ENCODE measurements at regions not wholly inside any gene's neighbourhood (a gene's known extent, or its start where the extent isn't known, plus 50 kb on each side); places are given as distances from the start of the nearest gene placed in this dataset.

GRCh38 chr1:29454616-29455380, 218.5 kb downstream of the PTPRU start:
- H3K36me3 ChIP-seq, result no peaks in the 10 kb centered on the region
- no peak for DNase-seq
- no peak overlapping the region for H3K4me3 ChIP-seq
- peaks cover 13% of the 10 kb centered on the region; the same call in 1 of the 2 replicates for H3K27me3 ChIP-seq
- H3K4me1 ChIP-seq, result no peaks in the 10 kb centered on the region
- no peak overlapping the region for H3K27ac ChIP-seq
- H3K9me3 ChIP-seq (replicated peaks), result no peaks in the 10 kb centered on the region

- no peak overlapping the region for H3K27ac ChIP-seq
- no peak overlapping the region for H3K4me3 ChIP-seq
- DNase-seq, result peak; percentile 36 to 63
- H3K4me1 ChIP-seq, result no peaks in the 10 kb centered on the region
- peaks cover 5% of the 10 kb centered on the region; the same call in 1 of the 2 replicates for H3K27me3 ChIP-seq
- H3K36me3 ChIP-seq, result no peaks in the 10 kb centered on the region
- H3K9me3 ChIP-seq (replicated peaks), result no peaks in the 10 kb centered on the region
Measured at GRCh38 chr1:29453502-29454240, 217.3 kb downstream of the PTPRU start.

- Histone ChIP-seq H3K4me3 (no peak overlapping the region), H3K9me3 (replicated peaks) (no peaks in the 10 kb centered on the region), H3K27me3 (0 out of 2 replicates have a peak, but pooled peaks cover 5% of the 10 kb centered on the region), H3K36me3 (no peaks in the 10 kb centered on the region), H3K27ac (no peak overlapping the region), H3K4me1 (no peaks in the 10 kb centered on the region)
- peak in 1 of 2 experiments; percentile 17 for DNase-seq
Measured at GRCh38 chr1:29452463-29453230, 216.3 kb downstream of the PTPRU start.

- no peak for DNase-seq
Measured at GRCh38 chr1:29451368-29451892, 215.1 kb downstream of the PTPRU start.

GRCh38 chr1:29450591-29450990, 214.3 kb downstream of the PTPRU start:
- no peak overlapping the region for H3K4me3 ChIP-seq
- no peaks in the 10 kb centered on the region for H3K36me3 ChIP-seq
- H3K9me3 ChIP-seq (replicated peaks), result no peaks in the 10 kb centered on the region
- H3K27me3 ChIP-seq, result 0 out of 2 replicates have a peak, but pooled peaks cover 5% of the 10 kb centered on the region
- H3K27ac ChIP-seq, result no peak overlapping the region
- no peak for DNase-seq
- H3K4me1 ChIP-seq, result no peaks in the 10 kb centered on the region

More at GRCh38 chr1:29451368-29451892, 215.1 kb downstream of the PTPRU start:
- Histone ChIP-seq H3K27me3 (0 out of 2 replicates have a peak, but pooled peaks cover 5% of the 10 kb centered on the region), H3K27ac (no peak overlapping the region), H3K36me3 (no peaks in the 10 kb centered on the region), H3K9me3 (replicated peaks) (no peaks in the 10 kb centered on the region), H3K4me1 (no peaks in the 10 kb centered on the region), H3K4me3 (no peak overlapping the region)

- Histone ChIP-seq H3K27ac (no peak overlapping the region), H3K27me3 (0 out of 2 replicates have a peak, but pooled peaks cover 5% of the 10 kb centered on the region), H3K4me1 (no peaks in the 10 kb centered on the region), H3K4me3 (no peak overlapping the region), H3K36me3 (no peaks in the 10 kb centered on the region), H3K9me3 (replicated peaks) (no peaks in the 10 kb centered on the region)
- no peak for DNase-seq
Measured at GRCh38 chr1:29448456-29449235, 212.3 kb downstream of the PTPRU start.

GRCh38 chr1:29447368-29447767, 211.0 kb downstream of the PTPRU start:
- Histone ChIP-seq H3K4me3 (no peak overlapping the region), H3K9me3 (replicated peaks) (no peaks in the 10 kb centered on the region), H3K4me1 (no peaks in the 10 kb centered on the region), H3K27ac (no peak overlapping the region), H3K27me3 (0 out of 2 replicates have a peak, but pooled peaks cover 2% of the 10 kb centered on the region), H3K36me3 (no peaks in the 10 kb centered on the region)
- no peak for DNase-seq

- Histone ChIP-seq H3K4me3 (no peak overlapping the region), H3K27ac (no peak overlapping the region), H3K27me3 (no peaks in the 10 kb centered on the region), H3K36me3 (no peaks in the 10 kb centered on the region), H3K9me3 (replicated peaks) (no peaks in the 10 kb centered on the region), H3K4me1 (no peaks in the 10 kb centered on the region)
- no peak for DNase-seq
Measured at GRCh38 chr1:29444782-29445729, 208.7 kb downstream of the PTPRU start.

GRCh38 chr1:29444081-29444715, 207.9 kb downstream of the PTPRU start:
- Histone ChIP-seq H3K4me1 (no peaks in the 10 kb centered on the region), H3K36me3 (no peaks in the 10 kb centered on the region), H3K27ac (no peak overlapping the region), H3K4me3 (no peak overlapping the region), H3K9me3 (replicated peaks) (no peaks in the 10 kb centered on the region), H3K27me3 (no peaks in the 10 kb centered on the region)
- DNase-seq, result no peak

GRCh38 chr1:29441916-29442668, 205.8 kb downstream of the PTPRU start:
- Histone ChIP-seq H3K27me3 (0 out of 2 replicates have a peak, but pooled peaks cover 3% of the 10 kb centered on the region), H3K9me3 (replicated peaks) (no peaks in the 10 kb centered on the region)
- DNase-seq, result no peak

GRCh38 chr1:29439615-29440014, 203.3 kb downstream of the PTPRU start:
- no peak for DNase-seq
- no peak overlapping the region for H3K4me3 ChIP-seq
- no peak overlapping the region for H3K27ac ChIP-seq
- H3K27me3 ChIP-seq, result 0 out of 2 replicates have a peak, but pooled peaks cover 3% of the 10 kb centered on the region
- H3K36me3 ChIP-seq, result no peaks in the 10 kb centered on the region
- H3K9me3 ChIP-seq (replicated peaks), result no peaks in the 10 kb centered on the region
- no peaks in the 10 kb centered on the region for H3K4me1 ChIP-seq

More at GRCh38 chr1:29441916-29442668, 205.8 kb downstream of the PTPRU start:
- Histone ChIP-seq H3K4me3 (no peak overlapping the region), H3K36me3 (no peaks in the 10 kb centered on the region), H3K4me1 (no peaks in the 10 kb centered on the region), H3K27ac (no peak overlapping the region)

GRCh38 chr1:29438991-29439390, 202.7 kb downstream of the PTPRU start:
- Histone ChIP-seq H3K4me3 (no peak overlapping the region), H3K27me3 (0 out of 2 replicates have a peak, but pooled peaks cover 3% of the 10 kb centered on the region), H3K36me3 (no peaks in the 10 kb centered on the region), H3K4me1 (no peaks in the 10 kb centered on the region), H3K27ac (no peak overlapping the region), H3K9me3 (replicated peaks) (no peaks in the 10 kb centered on the region)
- no peak for DNase-seq
